Urothelium cell line (cell line): ENCODE measurements at regions not wholly inside any gene's neighbourhood (a gene's known extent, or its start where the extent isn't known, plus 50 kb on each side); places are given as distances from the start of the nearest gene placed in this dataset.

ENCODE experiments used
- DNase-seq: peaks from one replicate; pipeline ENCODE4 v3.0.0; 2011; ENCODE audit warnings: low spot score, mixed read lengths
- FAIRE-seq: peaks from 2 replicates; lab custom pipeline; 2011; peaks lifted over from hg19 to GRCh38; lab: Jason Lieb, UNC

DNA sequence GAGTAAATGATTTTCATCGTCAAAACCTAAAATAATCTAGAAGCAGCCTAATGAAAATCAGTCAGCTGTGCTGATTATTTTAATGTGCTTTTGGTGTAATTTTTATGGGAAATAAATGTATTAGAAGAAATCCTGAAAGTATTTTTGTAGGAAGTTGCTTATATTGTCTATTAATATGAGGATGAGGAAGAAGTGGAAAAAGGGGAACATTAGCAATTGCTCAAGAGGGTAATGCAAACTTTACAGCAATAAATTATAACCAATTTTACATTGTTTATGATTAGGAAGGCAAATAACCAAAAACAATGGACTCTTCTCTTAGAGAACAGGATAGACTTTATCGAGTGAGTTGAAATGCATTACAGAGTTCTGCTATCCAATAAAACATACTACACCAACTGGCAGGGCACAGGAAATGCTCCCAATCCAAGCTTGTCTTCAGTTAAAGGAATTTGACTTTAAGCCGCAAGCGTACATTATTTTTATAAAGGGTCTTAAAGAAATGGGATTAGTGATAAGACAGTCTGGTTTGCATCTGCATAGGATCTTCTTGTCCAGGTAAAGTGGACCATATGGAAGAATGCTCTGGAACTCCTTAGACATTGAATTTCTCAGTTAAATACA lies 374.8 kb downstream of the PDGFC start:
- FAIRE-seq (no peak), DNase-seq (no peak)

DNA sequence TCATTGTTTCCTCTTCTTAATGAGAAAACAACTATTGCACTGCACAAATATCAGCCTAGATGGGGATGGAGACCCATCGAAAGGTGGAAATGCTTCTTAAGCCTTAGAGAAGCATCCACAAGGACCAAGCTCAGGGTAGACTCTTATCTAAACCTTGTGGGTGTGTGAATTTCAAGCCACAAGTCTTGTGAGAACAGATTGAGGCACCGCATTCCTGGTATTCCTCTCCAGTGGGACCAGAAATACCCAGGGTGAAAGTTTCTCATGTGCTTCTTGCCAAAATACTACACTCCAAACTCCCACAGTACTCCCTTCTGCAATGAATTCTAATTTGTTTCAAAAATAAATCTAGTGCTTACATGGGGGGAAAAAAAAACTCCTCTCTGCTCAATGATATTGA lies 375.6 kb downstream of the PDGFC start:
- DNase-seq = no peak
- FAIRE-seq = no peak

- FAIRE-seq (no peak), DNase-seq (no peak)
Measured at GRCh38 chr4:156595041-156595440, 376.6 kb downstream of the PDGFC start.

- FAIRE-seq (no peak), DNase-seq (no peak)
Measured at GRCh38 chr4:156594624-156595023, 377.0 kb downstream of the PDGFC start.

DNA sequence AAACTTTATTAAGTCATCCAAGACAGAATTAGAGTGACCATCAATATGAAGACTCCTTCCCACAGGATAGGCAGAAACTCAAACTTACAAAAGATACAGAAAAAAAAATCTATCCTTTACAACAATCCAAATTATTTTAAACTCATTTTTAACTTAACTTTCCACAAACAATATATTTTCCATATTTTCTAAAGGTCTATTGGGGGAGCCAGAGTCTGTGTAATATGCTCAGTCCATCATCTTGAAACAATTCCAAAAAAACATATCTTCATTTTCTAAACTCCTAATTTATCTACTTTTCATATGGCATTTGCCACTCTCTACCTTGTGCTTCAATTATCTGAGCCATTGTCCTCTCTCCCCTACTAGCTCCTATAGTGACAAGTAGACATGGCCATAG lies 378.1 kb downstream of the PDGFC start:
- FAIRE-seq = no peak

DNA sequence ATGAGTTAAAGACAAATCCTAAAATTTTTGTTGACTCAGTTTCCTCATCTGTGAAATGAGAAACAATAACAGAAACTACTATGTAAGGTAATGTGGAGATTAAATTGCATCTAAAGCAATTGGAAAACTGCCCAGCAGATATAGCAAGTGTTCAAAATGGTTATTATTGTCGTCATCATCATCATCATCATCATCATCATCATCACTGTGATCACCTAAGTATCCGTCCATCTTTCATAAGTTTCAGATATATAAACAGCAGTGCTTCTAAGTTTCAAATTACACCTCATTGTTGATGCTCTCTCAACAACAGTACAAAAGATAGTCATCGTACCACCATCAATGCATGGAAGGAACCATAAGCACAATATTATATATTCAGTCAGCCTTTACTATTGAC lies 379.9 kb downstream of the PDGFC start:
- DNase-seq (no peak), FAIRE-seq (no peak)

More for the DNA sequence above, 378.1 kb downstream of the PDGFC start:
- no peak for DNase-seq

DNA sequence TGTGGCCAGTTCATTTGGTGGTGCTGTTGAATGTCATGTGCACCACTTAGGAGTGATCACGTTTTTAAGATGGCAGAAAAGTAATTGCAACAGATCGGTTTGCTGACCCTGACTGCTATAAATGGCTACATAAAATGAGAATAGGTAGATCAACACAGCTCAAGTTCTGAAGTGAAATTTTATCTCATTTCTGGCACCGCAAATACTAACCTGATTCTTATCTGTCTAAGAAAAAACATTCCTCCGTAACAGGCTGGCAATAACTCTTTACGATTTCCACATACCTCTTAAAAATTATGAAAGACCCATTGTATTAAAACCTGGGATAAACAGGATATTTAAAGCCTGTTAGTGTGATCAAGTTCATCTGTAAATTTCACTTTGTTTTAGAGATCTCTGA lies 387.5 kb downstream of the PDGFC start:
- FAIRE-seq (no peak), DNase-seq (no peak)

DNA sequence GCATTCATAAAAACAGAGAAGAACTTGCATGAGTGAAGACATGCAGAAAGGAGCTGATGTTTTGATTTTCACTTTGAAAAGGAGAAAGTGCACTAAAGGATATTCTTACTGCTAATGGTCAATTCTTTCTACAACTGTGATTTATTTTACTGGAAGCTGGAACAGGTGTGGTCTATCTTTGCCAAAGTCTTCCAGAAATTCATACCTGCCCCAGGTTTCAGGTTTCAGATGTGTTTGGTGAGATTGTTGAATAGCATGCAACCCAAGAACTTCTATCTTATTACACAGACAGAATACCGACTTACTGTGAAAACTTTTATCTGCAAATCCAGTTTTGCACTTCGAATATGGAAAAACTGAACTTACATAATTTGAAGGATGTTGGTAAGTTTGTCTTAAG lies 388.3 kb downstream of the PDGFC start:
- DNase-seq (no peak), FAIRE-seq (no peak)

DNA sequence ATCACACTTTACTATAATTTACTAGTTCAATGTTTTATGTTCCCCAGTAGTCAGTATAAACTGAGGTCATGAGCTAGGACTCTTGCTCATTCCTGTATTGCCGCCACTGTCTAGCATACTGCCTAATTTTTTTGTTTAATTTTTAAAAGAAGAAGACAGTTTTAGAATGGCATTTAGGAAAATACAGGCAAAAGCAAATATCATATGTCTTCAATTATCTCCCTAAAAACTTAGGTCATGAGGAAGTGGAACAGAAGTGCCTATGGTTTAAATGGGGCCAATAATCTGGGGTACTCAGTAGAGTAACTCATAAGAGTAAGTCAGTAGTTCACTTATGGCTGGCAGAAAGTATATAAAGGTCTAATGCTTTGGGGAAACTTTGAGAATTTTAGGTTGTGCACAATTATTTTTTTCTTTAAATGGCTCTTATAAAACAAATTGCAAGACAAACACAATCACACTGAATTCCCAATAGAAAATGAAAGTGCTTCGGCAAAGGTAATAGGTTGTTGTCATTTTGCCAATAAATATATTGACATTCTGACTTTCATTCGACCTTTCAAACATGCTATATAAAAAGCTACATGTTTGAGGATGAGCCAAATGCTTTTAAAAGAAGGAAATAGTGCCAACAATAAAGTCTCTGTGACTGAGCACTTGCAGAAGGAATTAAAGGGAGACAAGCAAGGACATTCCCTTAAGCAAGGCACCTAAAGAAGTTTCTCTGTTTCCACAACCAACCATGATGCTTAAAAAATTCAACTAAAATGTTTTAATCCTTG lies 390.1 kb downstream of the PDGFC start:
- no peak for FAIRE-seq
- no peak for DNase-seq

DNA sequence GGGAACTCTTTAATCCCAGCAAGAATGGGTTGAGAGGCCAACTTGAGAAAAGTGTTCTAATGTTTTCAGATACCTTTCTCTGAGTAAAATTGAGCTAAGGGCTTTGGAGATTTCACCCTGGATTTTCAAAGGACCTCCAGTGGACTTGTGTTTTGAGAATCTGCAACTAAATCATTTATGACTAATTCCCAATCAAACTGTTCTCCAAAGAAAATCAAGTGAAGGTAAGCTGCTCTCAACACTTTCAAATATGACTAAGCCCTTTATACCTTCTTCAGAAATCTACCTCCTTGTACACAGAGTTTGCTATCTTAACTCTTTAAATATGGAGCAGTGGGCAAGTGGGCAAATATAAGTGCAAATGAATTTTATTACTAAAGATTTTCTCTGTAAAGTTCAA lies 392.9 kb downstream of the PDGFC start:
- FAIRE-seq (no peak), DNase-seq (no peak)

DNA sequence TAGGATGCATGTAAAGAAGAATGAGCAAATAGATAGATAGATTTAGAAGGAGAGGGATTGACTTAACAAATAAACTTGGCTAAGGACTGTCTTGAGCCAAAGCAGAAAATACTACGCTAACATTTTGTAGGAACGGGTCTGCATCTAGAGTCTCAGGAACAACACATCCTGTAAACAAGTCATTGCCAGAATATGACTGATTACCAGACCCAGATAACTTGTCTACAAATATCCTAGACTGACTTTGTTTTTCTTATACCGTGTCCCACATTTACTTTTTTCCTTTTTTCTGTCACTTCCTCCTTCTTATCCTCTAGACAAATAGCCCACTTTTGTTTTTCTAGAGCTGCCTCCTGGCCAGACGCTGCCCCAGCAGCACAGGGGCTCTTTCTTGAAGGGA lies 393.6 kb downstream of the PDGFC start:
- FAIRE-seq (no peak), DNase-seq (no peak)

GRCh38 chr4:156576946-156577345 lies 394.7 kb downstream of the PDGFC start:
- no peak for FAIRE-seq
- DNase-seq = no peak

DNA sequence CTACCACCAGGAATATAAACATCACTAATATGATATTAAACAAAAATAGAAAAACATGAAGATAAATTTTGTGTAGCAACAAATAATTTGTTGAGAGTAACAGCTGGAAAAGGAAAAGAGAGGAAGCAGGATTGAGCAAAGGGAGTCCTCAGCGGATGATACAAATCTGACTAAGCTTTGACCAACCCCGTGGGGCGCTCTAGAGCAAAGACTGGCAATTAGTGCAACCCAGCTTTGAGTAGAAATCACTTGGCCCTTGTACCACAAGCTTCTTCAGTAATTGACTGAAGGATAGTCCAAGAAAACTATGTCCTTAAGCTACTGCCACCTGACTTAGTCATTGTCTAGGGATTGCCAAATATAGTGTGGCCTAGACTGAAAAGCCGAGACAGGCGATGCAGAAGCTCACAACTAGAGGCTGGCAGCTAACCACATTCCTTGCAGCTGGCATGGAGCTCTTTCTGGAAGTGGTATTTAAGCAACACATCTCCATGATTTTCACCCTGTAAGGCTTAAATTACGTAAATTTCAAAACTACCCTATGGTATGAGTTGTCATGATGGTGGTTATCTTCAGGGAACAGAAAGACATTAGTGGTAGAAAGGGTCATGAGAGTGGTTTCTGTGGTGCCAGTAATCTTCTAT lies 396.0 kb downstream of the PDGFC start:
- DNase-seq (no peak), FAIRE-seq (no peak)

GRCh38 chr4:156571146-156571545 lies 400.5 kb downstream of the PDGFC start:
- DNase-seq = no peak
- no peak for FAIRE-seq

DNA sequence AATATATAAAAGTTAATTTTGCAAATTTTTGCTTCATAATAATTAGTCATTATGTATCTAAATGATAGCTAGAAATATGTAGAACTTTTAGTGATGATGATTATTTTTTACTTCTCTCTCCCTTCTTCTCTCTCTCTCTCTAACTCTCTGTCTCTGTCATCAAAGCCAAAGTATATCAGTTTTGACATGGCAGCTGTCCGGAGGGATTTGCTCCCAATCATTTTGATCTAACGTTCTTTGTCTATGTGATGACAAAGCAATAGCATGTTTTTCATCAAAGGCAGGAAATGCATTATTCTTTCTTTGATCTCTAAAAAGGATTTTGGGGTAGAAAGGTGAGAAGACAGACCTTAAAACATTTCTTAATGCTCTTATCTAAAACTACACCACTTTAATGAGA lies 402.1 kb downstream of the PDGFC start:
- no peak for DNase-seq
- FAIRE-seq = no peak

GRCh38 chr4:156568484-156568883 lies 403.1 kb downstream of the PDGFC start:
- DNase-seq = no peak
- FAIRE-seq = no peak

- DNase-seq = no peak
Measured at GRCh38 chr4:156568041-156568440, 403.6 kb downstream of the PDGFC start.

GRCh38 chr4:156560701-156561100 lies 410.9 kb downstream of the PDGFC start:
- no peak for DNase-seq
- no peak for FAIRE-seq

More at GRCh38 chr4:156568041-156568440, 403.6 kb downstream of the PDGFC start:
- no peak for FAIRE-seq

GRCh38 chr4:156559346-156559745 lies 412.3 kb downstream of the PDGFC start:
- DNase-seq (no peak), FAIRE-seq (no peak)

- no peak for FAIRE-seq
- DNase-seq = no peak
Measured at GRCh38 chr4:156558373-156559025, 413.1 kb downstream of the PDGFC start.

- DNase-seq (no peak), FAIRE-seq (no peak)
Measured at GRCh38 chr4:156557920-156558319, 413.7 kb downstream of the PDGFC start.

- DNase-seq = no peak
- no peak for FAIRE-seq
Measured at GRCh38 chr4:156556336-156556735, 415.3 kb downstream of the PDGFC start.
